Ishikawa (cell line): ENCODE measurements at regions not wholly inside any gene's neighbourhood (a gene's known extent, or its start where the extent isn't known, plus 50 kb on each side); places are given as distances from the start of the nearest gene placed in this dataset.

Source experiments
- CEBPB ChIP-seq: IDR thresholded peaks from 2 replicates; pipeline ENCODE4 v1.6.1; 2012
- CREB1 ChIP-seq: IDR thresholded peaks from 2 replicates; pipeline ENCODE4 v1.6.1; 2012; ENCODE audit warnings: low read depth
- EP300 ChIP-seq: IDR thresholded peaks from 2 replicates; pipeline ENCODE4 v1.6.1; 2012; ENCODE audit warnings: borderline replicate concordance
- FOXM1 ChIP-seq: IDR thresholded peaks from 2 replicates; pipeline ENCODE4 v1.6.1; 2012; ENCODE audit warnings: low read depth, borderline replicate concordance
- NFIC ChIP-seq: IDR thresholded peaks from 2 replicates; pipeline ENCODE4 v1.6.1; 2012
- RAD21 ChIP-seq: IDR thresholded peaks from 2 replicates; pipeline ENCODE4 v1.6.1; 2012; ENCODE audit warnings: low read depth
- REST ChIP-seq: IDR thresholded peaks from 2 replicates; pipeline ENCODE4 v1.6.1; 2012; ENCODE audit warnings: low read depth, mild to moderate bottlenecking
- TAF1 ChIP-seq: IDR thresholded peaks from 2 replicates; pipeline ENCODE4 v1.6.1; 2012; ENCODE audit warnings: low read depth, mild to moderate bottlenecking
- TEAD4 ChIP-seq: IDR thresholded peaks from 2 replicates; pipeline ENCODE4 v1.6.1; 2012
- YY1 ChIP-seq: IDR thresholded peaks from 2 replicates; pipeline ENCODE4 v1.6.1; 2012; ENCODE audit warnings: low read depth
- ZBTB7A ChIP-seq: IDR thresholded peaks from 2 replicates; pipeline ENCODE4 v1.6.1; 2012; ENCODE audit warnings: low read depth
- TF ChIP-seq, protein P1 (sequence below): IDR thresholded peaks from 2 replicates; pipeline ENCODE4 v1.6.1; 2012
- TF ChIP-seq, protein P2 (sequence below): IDR thresholded peaks from 2 replicates; pipeline ENCODE4 v1.6.1; 2012

DNA sequence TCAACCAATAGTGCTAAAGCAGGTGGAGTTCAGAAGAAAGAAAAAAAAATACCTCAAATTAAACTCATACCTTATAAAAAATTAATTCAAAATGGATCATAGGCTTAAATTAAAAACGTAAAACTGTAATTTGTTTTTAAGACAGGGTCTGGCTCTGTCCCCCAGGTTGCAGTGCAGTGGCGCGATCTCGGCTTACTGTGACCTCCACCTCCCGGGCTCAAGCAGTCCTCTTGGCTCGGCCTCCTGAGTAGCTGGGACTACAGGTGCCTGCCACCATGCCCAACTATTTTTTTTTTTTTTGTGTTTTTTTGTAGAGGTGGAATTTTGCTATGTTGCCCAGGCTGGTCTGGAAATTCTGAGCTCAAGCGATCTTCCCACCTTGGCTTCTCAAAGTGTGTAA, 111.6 kb downstream of the HDGFL1 start:
- no peak for TF ChIP-seq YY1
- no peak for TF ChIP-seq ZBTB7A
- TF ChIP-seq CEBPB = no peak
- TF ChIP-seq, protein P1, sequence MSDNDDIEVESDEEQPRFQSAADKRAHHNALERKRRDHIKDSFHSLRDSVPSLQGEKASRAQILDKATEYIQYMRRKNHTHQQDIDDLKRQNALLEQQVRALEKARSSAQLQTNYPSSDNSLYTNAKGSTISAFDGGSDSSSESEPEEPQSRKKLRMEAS = no peak
- no peak for TF ChIP-seq EP300
- TF ChIP-seq REST = no peak
- TF ChIP-seq TAF1 = no peak
- TF ChIP-seq CREB1 = no peak
- TF ChIP-seq RAD21 = no peak
- TF ChIP-seq NFIC = no peak
- TF ChIP-seq TEAD4 = no peak
- TF ChIP-seq, protein P2, sequence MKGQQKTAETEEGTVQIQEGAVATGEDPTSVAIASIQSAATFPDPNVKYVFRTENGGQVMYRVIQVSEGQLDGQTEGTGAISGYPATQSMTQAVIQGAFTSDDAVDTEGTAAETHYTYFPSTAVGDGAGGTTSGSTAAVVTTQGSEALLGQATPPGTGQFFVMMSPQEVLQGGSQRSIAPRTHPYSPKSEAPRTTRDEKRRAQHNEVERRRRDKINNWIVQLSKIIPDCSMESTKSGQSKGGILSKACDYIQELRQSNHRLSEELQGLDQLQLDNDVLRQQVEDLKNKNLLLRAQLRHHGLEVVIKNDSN = no peak
- no peak for TF ChIP-seq FOXM1
